Panc1 (cell line): ENCODE measurements at regions not wholly inside any gene's neighbourhood (a gene's known extent, or its start where the extent isn't known, plus 50 kb on each side); places are given as distances from the start of the nearest gene placed in this dataset.

Source experiments
- ATAC-seq: fragments of 200-7000 bp; cut with Tn5 transposase; 2 replicates; pipeline ENCODE4 v1.9.1; 2020; ENCODE audit warnings: mild to moderate bottlenecking, moderate library complexity
- BruUV-seq: library from RNA; stranded (reverse); fragments of 400-500 nt; replicated peaks from 2 replicates; lab custom pipeline; 2021; lab: Mats Ljungman, UMichigan
- CTCF ChIA-PET: fragments of 300-600 bp; sonication (Branson Sonifier 250); formaldehyde crosslinking; loops from one replicate; lab custom pipeline; 2022; ENCODE audit warnings: antibody characterized with exemption; lab: Charles Lee
- POLR2A ChIA-PET: fragments of 300-600 bp; sonication (Branson Sonifier 250); formaldehyde crosslinking; loops from one replicate; lab custom pipeline; 2022; ENCODE audit warnings: antibody characterized with exemption; lab: Charles Lee
- DNase-seq: peaks from one replicate; pipeline ENCODE4 v3.0.0-alpha.2; 2010; ENCODE audit warnings: low read depth, low spot score
- H3K27ac ChIP-seq: 2 replicates; pipeline ENCODE4 v1.5.1; 2011; ENCODE audit warnings: mild to moderate bottlenecking, low read length, inconsistent platforms
- H3K27me3 ChIP-seq: fragments of 200-500 bp; sonication (Bioruptor generic); 2 replicates; pipeline ENCODE4 v1.6.0; 2014; ENCODE audit warnings: low read length, inconsistent platforms; ENCODE audit not compliant: control insufficient read depth, insufficient read depth
- H3K36me3 ChIP-seq: fragments of 200-500 bp; sonication (Bioruptor generic); 2 replicates; pipeline ENCODE4 v1.5.1; 2014; ENCODE audit warnings: inconsistent platforms, mild to moderate bottlenecking, low read length, moderate library complexity; ENCODE audit not compliant: control insufficient read depth, insufficient read depth
- H3K4me1 ChIP-seq: 2 replicates; pipeline ENCODE4 v1.5.1; 2011; ENCODE audit warnings: inconsistent platforms, mild to moderate bottlenecking, low read length, moderate library complexity; ENCODE audit not compliant: control insufficient read depth, insufficient read depth
- H3K4me3 ChIP-seq, 2 experiments: 2 replicates each; pipeline ENCODE4 v1.5.1; 2011 to 2012; ENCODE audit warnings: low read depth in 2 of 2, low read length in 2 of 2, mild to moderate bottlenecking in 2 of 2, inconsistent platforms in 1 of 2, moderate library complexity in 1 of 2
- H3K9me3 ChIP-seq: fragments of 200-500 bp; sonication (Bioruptor generic); 2 replicates; pipeline ENCODE4 v1.5.1; 2014; ENCODE audit warnings: low read depth, mild to moderate bottlenecking, inconsistent platforms, low read length, moderate library complexity; ENCODE audit not compliant: control insufficient read depth, insufficient read depth
- CTCF ChIP-seq: fragments of 450-650 bp; IDR thresholded peaks from 2 replicates; pipeline ENCODE4 v1.5.1; 2017; ENCODE audit warnings: mild to moderate bottlenecking
- POLR2AphosphoS5 ChIP-seq: IDR thresholded peaks from 2 replicates; pipeline ENCODE4 v1.6.1; 2012; ENCODE audit warnings: mild to moderate bottlenecking, low read depth, low read length, moderate library complexity
- REST ChIP-seq, 2 experiments: IDR thresholded peaks; 2 replicates each; pipeline ENCODE4 v1.6.1; 2011 to 2012; ENCODE audit warnings: low read depth in 2 of 2, control low read depth in 1 of 2, low read length in 1 of 2, mild to moderate bottlenecking in 1 of 2, moderate library complexity in 1 of 2; ENCODE audit not compliant: insufficient read depth in 1 of 2
- SIN3A ChIP-seq: IDR thresholded peaks from 2 replicates; pipeline ENCODE4 v1.6.1; 2012; ENCODE audit warnings: low read depth, mild to moderate bottlenecking, low read length, moderate library complexity, borderline replicate concordance; ENCODE audit not compliant: insufficient read depth
- TCF7L2 ChIP-seq: IDR thresholded peaks from 2 replicates; pipeline ENCODE4 v1.6.1; 2011; ENCODE audit warnings: mild to moderate bottlenecking, low read depth, low read length, inconsistent platforms
- in situ Hi-C: cut with HindIII; loops from 2 replicates; pipeline ENCODE4 v1.10.0; 2016; ENCODE audit warnings: low sequenced_read_pairs, low pct_unique_long_range_greater_than_20kb
- intact Hi-C: fragments of 100-400 bp; cut with micrococcal nuclease; formaldehyde crosslinking; loops from one replicate; pipeline ENCODE4 v1.10.0; 2022; ENCODE audit not compliant: unreplicated experiment

GRCh38 chr1:223019256-223019655, 123.8 kb downstream of the TLR5 start:
- H3K36me3 ChIP-seq = no peaks in the 10 kb centered on the region
- no peaks in the 10 kb centered on the region for H3K4me1 ChIP-seq
- no TSS peak for BruUV-seq
- H3K27me3 ChIP-seq = no peaks in the 10 kb centered on the region
- H3K4me3 ChIP-seq = no peak overlapping the region
- no peak overlapping the region for H3K27ac ChIP-seq
- CTCF ChIA-PET = no interaction called here
- no peak for ATAC-seq
- no peaks in the 10 kb centered on the region for H3K9me3 ChIP-seq
- POLR2A ChIA-PET = no interaction called here
- no peak for DNase-seq
- no peak for TF ChIP-seq POLR2AphosphoS5
- TF ChIP-seq CTCF = no peak
- no peak for TF ChIP-seq REST (IDR thresholded peaks at IDR 0.05; ENCODE audit: insufficient read depth in 1 of 2, low read depth in 2 of 2, low read length in 1 of 2)
- TF ChIP-seq SIN3A = no peak
- TF ChIP-seq TCF7L2 = no peak
- in situ Hi-C loops (no loop called here), intact Hi-C loops (no loop called here)

- CTCF ChIA-PET = no interaction called here
- TF ChIP-seq SIN3A (no peak), CTCF (no peak), TCF7L2 (no peak), POLR2AphosphoS5 (no peak), REST (IDR thresholded peaks at IDR 0.05; ENCODE audit: insufficient read depth in 1 of 2, low read depth in 2 of 2, low read length in 1 of 2) (no peak)
- Histone ChIP-seq H3K27ac (no peak overlapping the region), H3K27me3 (no peaks in the 10 kb centered on the region), H3K36me3 (no peaks in the 10 kb centered on the region), H3K4me3 (no peak overlapping the region), H3K4me1 (no peaks in the 10 kb centered on the region), H3K9me3 (no peaks in the 10 kb centered on the region)
- in situ Hi-C loops = no loop called here
- POLR2A ChIA-PET = no interaction called here
- no peak for DNase-seq
- intact Hi-C loops = no loop called here
- BruUV-seq = no TSS peak
- no peak for ATAC-seq
Observed at GRCh38 chr1:223020770-223021169, 122.3 kb downstream of the TLR5 start.
